K562 (cell line): ENCODE measurements at regions not wholly inside any gene's neighbourhood (a gene's known extent, or its start where the extent isn't known, plus 50 kb on each side); places are given as distances from the start of the nearest gene placed in this dataset.

Source experiments
- ATAC-seq: fragments of 200-7000 bp; cut with Tn5 transposase; 3 replicates; pipeline ENCODE4 v1.9.1; 2020; ENCODE audit warnings: moderate library complexity
- BruUV-seq: library from RNA; stranded (reverse); fragments of 400-500 nt; replicated peaks from 2 replicates; lab custom pipeline; 2021; lab: Mats Ljungman, UMichigan
- CTCF ChIA-PET: fragments of 300-600 bp; formaldehyde crosslinking; extraction: SDS; loops from one replicate; lab custom pipeline; 2021; ENCODE audit warnings: low intra/inter-chr PET ratio; lab: Yijun Ruan, JAX
- POLR2A ChIA-PET: fragments of 300-600, 350-650 bp; sonication (Branson Sonifier 250); formaldehyde crosslinking; extraction: SDS; loops from one replicate; lab custom pipeline; 2021; ENCODE audit warnings: antibody characterized with exemption, inconsistent platforms; lab: Yijun Ruan, JAX
- DNase-seq, 4 experiments: peaks; one replicate each; pipeline versions ENCODE4 v3.0.0 to v3.0.0-alpha.2; 2011 to 2018; ENCODE audit warnings: low spot score in 3 of 4, mixed read lengths in 3 of 4; ENCODE audit errors: extremely low read depth in 1 of 4
- FAIRE-seq: peaks from 2 replicates; lab custom pipeline; 2011; peaks lifted over from hg19 to GRCh38; lab: Jason Lieb, UNC
- H2AFZ ChIP-seq: 2 replicates; pipeline ENCODE4 v1.6.0; 2011; ENCODE audit warnings: low read depth, low read length, control low read depth, inconsistent platforms
- H3K27ac ChIP-seq: fragments of 200-600 bp; 3 replicates; pipeline ENCODE4 v1.8.0; 2011; ENCODE audit warnings: low read depth, mild to moderate bottlenecking, control low read depth, inconsistent platforms, low read length, moderate library complexity, mixed read lengths; ENCODE audit errors: extremely low read depth
- H3K27me3 ChIP-seq, 2 experiments: fragments of 300-600 bp in 1 of 2; 2 replicates in 1 of 2; 3 replicates in 1 of 2; pipeline versions ENCODE4 v1.6.0 to v1.8.0; 2011; ENCODE audit warnings: inconsistent platforms in 2 of 2, low read length in 2 of 2, mild to moderate bottlenecking in 1 of 2, mixed read lengths in 1 of 2, moderate library complexity in 1 of 2; ENCODE audit not compliant: control insufficient read depth in 2 of 2, insufficient read depth in 2 of 2
- H3K36me3 ChIP-seq: fragments of 300-600 bp; 3 replicates; pipeline ENCODE4 v1.8.0; 2011; ENCODE audit warnings: mild to moderate bottlenecking, low read length, inconsistent platforms; ENCODE audit not compliant: control insufficient read depth, insufficient read depth
- H3K4me1 ChIP-seq, 2 experiments: fragments of 200-600 bp in 1 of 2; replicated peaks in 1 of 2; 2 replicates in 1 of 2; 3 replicates in 1 of 2; pipeline versions ENCODE4 v1.5.1 to v1.8.0; 2011; ENCODE audit warnings: inconsistent platforms in 2 of 2, low read length in 2 of 2, mild to moderate bottlenecking in 1 of 2, mixed read lengths in 1 of 2, moderate library complexity in 1 of 2; ENCODE audit not compliant: control insufficient read depth in 2 of 2, insufficient read depth in 2 of 2
- H3K4me2 ChIP-seq: 2 replicates; pipeline ENCODE4 v1.6.1; 2011; ENCODE audit warnings: low read length, control low read depth, inconsistent platforms, mixed read lengths; ENCODE audit not compliant: insufficient read depth
- H3K4me3 ChIP-seq: fragments of 200-600 bp; sonication (generic), shearing (Covaris generic); 2 replicates; pipeline ENCODE4 v1.5.1; 2016; ENCODE audit warnings: control low read depth, inconsistent platforms
- H3K79me2 ChIP-seq: fragments of 200-600 bp; 3 replicates; pipeline ENCODE4 v1.8.0; 2011; ENCODE audit warnings: low read length, inconsistent platforms; ENCODE audit not compliant: control insufficient read depth, insufficient read depth
- H3K9ac ChIP-seq, 2 experiments: 2 replicates each; pipeline versions ENCODE4 v1.6.0 to v1.6.1; 2011; ENCODE audit warnings: low read depth in 2 of 2, low read length in 2 of 2, control low read depth in 1 of 2, inconsistent platforms in 1 of 2, mild to moderate bottlenecking in 1 of 2, mixed read lengths in 1 of 2; ENCODE audit not compliant: insufficient read depth in 1 of 2
- H3K9me1 ChIP-seq: one replicate; pipeline ENCODE4 v1.6.0; 2011; ENCODE audit warnings: inconsistent platforms, mild to moderate bottlenecking, low read length, moderate library complexity; ENCODE audit not compliant: control insufficient read depth, insufficient read depth
- H3K9me3 ChIP-seq: replicated peaks from 2 replicates; pipeline ENCODE4 v1.5.1; 2011; ENCODE audit warnings: low read depth, low read length, inconsistent platforms; ENCODE audit not compliant: control insufficient read depth, insufficient read depth
- H4K20me1 ChIP-seq: replicated peaks from 2 replicates; pipeline ENCODE4 v1.6.1; 2011; ENCODE audit warnings: low read length, inconsistent platforms, mixed read lengths; ENCODE audit not compliant: control insufficient read depth, insufficient read depth
- ARNT ChIP-seq, 2 experiments: fragments of 450-650 bp; IDR thresholded peaks; 2 replicates each; pipeline ENCODE4 v1.6.1; 2016; ENCODE audit warnings: mild to moderate bottlenecking in 1 of 2
- CEBPG ChIP-seq, 3 experiments: fragments of 200-800 bp in 1 of 3; sonication (Bioruptor generic) in 1 of 3; sonication (generic) in 1 of 3; formaldehyde crosslinking in 1 of 3; IDR thresholded peaks in 2 of 3; conservative IDR thresholded peaks in 1 of 3; 2 replicates each; pipeline versions ENCODE4 v1.6.1 to v1.8.0; 2016 to 2022; ENCODE audit warnings: missing compliant biosample characterization in 2 of 3, missing genetic modification characterization in 2 of 3, mild to moderate bottlenecking in 1 of 3, missing genetic modification reagents in 1 of 3
- CTCF ChIP-seq, 3 experiments: IDR thresholded peaks in 2 of 3; conservative IDR thresholded peaks in 1 of 3; 2 replicates each; pipeline ENCODE4 v1.5.1; 2011 to 2012; ENCODE audit warnings: low read length in 3 of 3, mild to moderate bottlenecking in 3 of 3, control low read depth in 2 of 3, improper control_type of control experiment in 1 of 3, inconsistent platforms in 1 of 3, low read depth in 1 of 3, mixed read lengths in 1 of 3, moderate library complexity in 1 of 3; ENCODE audit not compliant: insufficient read depth in 2 of 3
- ESRRB ChIP-seq: fragments of 250-450 bp; sonication (Bioruptor Pico); IDR thresholded peaks from 2 replicates; pipeline ENCODE4 v1.5.0; 2020; ENCODE audit warnings: mild to moderate bottlenecking, moderate library complexity, borderline replicate concordance
- FOXK1 ChIP-seq: sonication (generic); formaldehyde crosslinking; IDR thresholded peaks from 2 replicates; pipeline ENCODE4 v1.8.0; 2022; ENCODE audit warnings: missing genetic modification reagents, mild to moderate bottlenecking, borderline replicate concordance
- FOXP1 ChIP-seq: sonication (generic); formaldehyde crosslinking; IDR thresholded peaks from 2 replicates; pipeline ENCODE4 v1.8.0; 2022; ENCODE audit warnings: mild to moderate bottlenecking, missing genetic modification reagents
- HDAC2 ChIP-seq: fragments of 450-650 bp; IDR thresholded peaks from 2 replicates; pipeline ENCODE4 v1.6.1; 2016; ENCODE audit warnings: mild to moderate bottlenecking
- MNT ChIP-seq, 2 experiments: fragments of 450-650 bp; conservative IDR thresholded peaks; 2 replicates each; pipeline ENCODE4 v1.6.1; 2017; ENCODE audit warnings: mild to moderate bottlenecking in 2 of 2, moderate library complexity in 2 of 2
- MTA1 ChIP-seq: fragments of 450-650 bp; IDR thresholded peaks from 2 replicates; pipeline ENCODE4 v1.6.1; 2017; ENCODE audit warnings: borderline replicate concordance
- PRDM10 ChIP-seq: fragments of 450-650 bp; IDR thresholded peaks from 2 replicates; pipeline ENCODE4 v1.6.1; 2018; ENCODE audit not compliant: partially characterized antibody
- SMARCA5 ChIP-seq: fragments of 450-650 bp; IDR thresholded peaks from 2 replicates; pipeline ENCODE4 v1.6.1; 2016
- TGIF2 ChIP-seq: sonication (generic); formaldehyde crosslinking; IDR thresholded peaks from 2 replicates; pipeline ENCODE4 v1.8.1; 2022; ENCODE audit warnings: mild to moderate bottlenecking, missing genetic modification reagents, moderate library complexity
- ZFP91 ChIP-seq: sonication (generic); formaldehyde crosslinking; IDR thresholded peaks from 2 replicates; pipeline ENCODE4 v1.8.0; 2022; ENCODE audit warnings: mild to moderate bottlenecking, missing genetic modification reagents
- ZNF75A ChIP-seq: fragments of 450-650 bp; formaldehyde crosslinking; IDR thresholded peaks from 2 replicates; pipeline ENCODE4 v1.4.0; 2020; ENCODE audit warnings: mild to moderate bottlenecking
- ZZZ3 ChIP-seq: fragments of 450-650 bp; IDR thresholded peaks from 2 replicates; pipeline ENCODE4 v1.6.1; 2016; ENCODE audit warnings: antibody characterized with exemption, mild to moderate bottlenecking, moderate library complexity
- WGBS: fragments of 100-300 bp; shearing (Covaris generic); methylation state at CpG from one replicate; pipeline ENCODE4 v1.1.6; 2016; ENCODE audit warnings: low coverage, mixed read lengths; ENCODE audit not compliant: insufficient coverage; ENCODE audit errors: missing lambda C conversion rate; 5-methylcytosine and 5-hydroxymethylcytosine counted together
- in situ Hi-C: fragments of 300-500 bp; cut with MboI; formaldehyde crosslinking; loops from 4 replicates; pipeline ENCODE4 v1.15.0; 2018; ENCODE audit warnings: inconsistent platforms, mixed read lengths
- intact Hi-C: fragments of 100-400 bp; cut with micrococcal nuclease; formaldehyde crosslinking; loops from 2 replicates; pipeline ENCODE4 v1.14.2; 2022

- H3K27me3 ChIP-seq, result no peaks in the 10 kb centered on the region
- no peak overlapping the region for H3K9ac ChIP-seq
- H3K27ac ChIP-seq, result no peak overlapping the region
- TF ChIP-seq FOXP1 (CRISPR knock-in tag), result no peak
- no peak for TF ChIP-seq SMARCA5
- no peak for TF ChIP-seq CEBPG (CRISPR knock-in tag; IDR thresholded peaks at IDR 0.05)
- no peak for TF ChIP-seq CEBPG (tag; conservative IDR thresholded peaks at IDR 0.05 in 1 of 2, IDR thresholded peaks at IDR 0.05 in 1 of 2)
- TF ChIP-seq ZNF75A (CRISPR knock-in tag), result no peak
- no peak for TF ChIP-seq ARNT (IDR thresholded peaks at IDR 0.05)
- TF ChIP-seq PRDM10, result no peak
- no peak for TF ChIP-seq CTCF (IDR thresholded peaks at IDR 0.05 in 2 of 3, conservative IDR thresholded peaks at IDR 0.05 in 1 of 3; ENCODE audit: insufficient read depth in 2 of 3, low read depth in 1 of 3, low read length in 3 of 3)
- no peak for TF ChIP-seq TGIF2 (CRISPR knock-in tag)
- TF ChIP-seq MNT (conservative IDR thresholded peaks at IDR 0.05), result no peak
- no peak for TF ChIP-seq ZFP91 (CRISPR knock-in tag)
- no peak for TF ChIP-seq ZZZ3
- no peak for TF ChIP-seq ESRRB (CRISPR knock-in tag)
- TF ChIP-seq FOXK1 (CRISPR knock-in tag), result no peak
- TF ChIP-seq MTA1, result no peak
- TF ChIP-seq HDAC2, result no peak
- BruUV-seq, result no TSS peak
- H3K9me3 ChIP-seq, result no peaks in the 10 kb centered on the region
- no peaks in the 10 kb centered on the region for H3K79me2 ChIP-seq
- H3K9me1 ChIP-seq, result no peaks in the 10 kb centered on the region
- ChIA-PET POLR2A (no interaction called here), CTCF (no interaction called here)
- intact Hi-C loops (no loop called here), in situ Hi-C loops (loop anchor here (10.0 kb wide), 1 partner anchor 1648 kb away; no protein-coding TSS in a partner anchor)
- no peak for DNase-seq
- no peak overlapping the region for H2AFZ ChIP-seq
- WGBS, result 2% methylated on average over 2 of the region's 2 CpGs
- no peak overlapping the region for H3K4me2 ChIP-seq
- ATAC-seq, result no peak
- no peak for FAIRE-seq
- no peak overlapping the region for H3K4me3 ChIP-seq
- no peaks in the 10 kb centered on the region for H3K4me1 ChIP-seq
- no peaks in the 10 kb centered on the region for H3K36me3 ChIP-seq
- no peaks in the 10 kb centered on the region for H4K20me1 ChIP-seq
These were observed 427.0 kb upstream of the TRAM1L1 start for GRCh38 chr4:117512414-117512813.
